NCI-H1417 (cell line): ENCODE measurements at regions not wholly inside any gene's neighbourhood (a gene's known extent, or its start where the extent isn't known, plus 50 kb on each side); places are given as distances from the start of the nearest gene placed in this dataset.

Experiments used
- DNase-seq, 3 experiments: peaks; one replicate each; lab custom pipeline; 2025; lab: John Stamatoyannopoulos, UW

DNA sequence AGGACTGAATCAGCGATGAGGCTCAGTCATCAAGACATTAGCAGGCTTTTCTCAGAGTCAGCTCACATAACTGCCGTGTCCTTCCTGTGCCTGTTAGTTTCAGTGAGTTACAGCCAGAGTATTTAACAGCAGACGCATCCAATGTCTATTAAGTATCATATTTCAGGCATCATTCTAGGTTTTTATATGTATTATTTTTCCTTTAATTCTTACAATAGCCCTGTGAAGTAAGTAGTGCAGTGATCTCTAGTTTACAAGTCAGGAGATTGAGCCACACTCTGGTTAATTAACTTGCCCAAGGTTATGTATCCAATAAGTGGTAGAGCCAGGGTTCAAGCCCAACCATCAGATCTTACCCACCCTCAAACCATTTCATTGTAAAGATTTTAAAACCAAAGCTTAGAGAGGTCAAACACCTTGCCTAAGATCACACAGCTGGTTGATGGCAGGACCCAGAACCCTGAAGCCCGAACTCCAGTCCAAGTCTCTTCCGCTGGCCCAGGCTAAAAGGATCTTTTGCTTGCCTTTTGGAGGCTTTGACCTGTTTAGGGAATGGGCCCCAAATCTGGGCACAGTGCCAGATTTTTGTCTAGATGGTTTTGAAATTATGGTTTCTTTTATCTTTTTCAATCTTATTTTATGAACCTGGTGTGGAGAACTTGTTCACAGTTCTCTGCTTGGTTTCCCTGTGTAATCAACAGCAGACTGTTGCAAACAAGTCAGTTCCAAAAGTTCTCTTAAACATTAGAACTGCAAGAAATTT, 261.2 kb upstream of the CLINT1 start:
- peak in 1 of 3 experiments; percentile 7 for DNase-seq

DNA sequence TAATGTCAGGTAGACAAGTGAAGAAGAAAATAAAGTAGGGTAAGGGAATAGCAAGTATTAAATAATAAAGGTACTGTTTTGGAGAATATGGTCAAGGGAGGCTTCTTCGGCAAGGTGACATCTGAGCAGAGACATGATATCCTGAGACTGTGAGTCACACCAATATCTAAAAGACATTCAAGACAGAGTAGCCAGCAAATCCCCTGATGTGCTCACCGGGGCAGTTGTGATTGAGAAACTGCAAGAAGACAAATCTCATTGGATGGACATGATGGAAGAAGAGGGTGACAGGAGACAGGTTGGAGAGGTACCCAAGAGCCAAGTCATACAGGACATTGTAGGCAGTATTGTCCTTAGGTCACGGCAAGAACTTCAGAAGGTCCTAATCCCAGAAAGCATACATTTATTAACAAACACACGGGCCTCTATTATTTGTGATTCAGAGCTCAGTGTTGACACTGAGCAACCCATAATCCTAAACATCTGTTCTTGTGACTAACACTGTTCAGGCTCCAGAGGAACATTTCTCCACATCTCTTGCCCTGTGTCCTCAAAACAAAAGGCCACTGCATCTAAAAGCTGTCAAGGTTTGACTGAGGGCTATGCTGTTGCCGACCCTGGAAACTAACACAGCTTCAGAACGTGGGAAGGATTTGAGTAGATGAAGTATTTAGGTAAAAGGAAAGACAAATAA, 258.7 kb upstream of the CLINT1 start:
- DNase-seq = no peak

DNA sequence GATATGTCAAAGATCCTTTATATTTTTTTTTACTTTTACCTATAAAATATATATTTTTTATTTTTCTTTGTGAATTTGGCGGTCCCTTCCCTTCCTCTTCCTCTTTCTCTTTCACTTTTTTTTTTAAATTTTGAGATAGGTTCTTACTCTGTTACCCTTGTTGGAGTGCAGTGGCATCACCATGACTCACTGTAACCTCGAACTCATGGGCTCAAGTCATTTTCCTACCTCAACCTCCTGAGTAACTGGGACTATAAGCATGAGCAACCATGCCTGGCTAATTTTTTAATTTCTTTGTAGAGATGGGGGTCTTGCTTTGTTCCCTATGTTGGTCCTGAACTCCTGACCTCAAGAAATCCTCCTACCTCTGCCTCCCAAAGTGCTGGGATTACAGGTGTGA, 258.0 kb upstream of the CLINT1 start:
- DNase-seq = no peak

DNA sequence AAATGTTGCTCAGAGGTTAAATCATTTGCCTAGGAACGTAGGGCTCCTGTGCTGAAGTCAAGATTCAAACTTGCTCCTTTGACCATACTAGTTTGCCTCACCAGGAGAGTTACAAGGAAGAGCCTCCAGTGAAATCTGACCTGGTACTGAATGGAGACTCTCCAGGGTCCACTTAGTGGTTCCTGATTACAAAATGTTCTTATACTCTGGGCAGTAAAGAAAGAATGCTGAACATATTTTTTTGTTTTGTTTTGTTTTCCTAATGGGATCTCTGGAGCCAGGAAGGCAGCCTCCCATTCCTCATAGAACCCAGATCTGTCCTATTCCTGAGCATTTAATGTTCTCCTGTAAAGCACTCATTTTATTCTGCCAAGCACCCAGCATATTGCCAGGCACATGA, 256.5 kb upstream of the CLINT1 start:
- no peak for DNase-seq

DNA sequence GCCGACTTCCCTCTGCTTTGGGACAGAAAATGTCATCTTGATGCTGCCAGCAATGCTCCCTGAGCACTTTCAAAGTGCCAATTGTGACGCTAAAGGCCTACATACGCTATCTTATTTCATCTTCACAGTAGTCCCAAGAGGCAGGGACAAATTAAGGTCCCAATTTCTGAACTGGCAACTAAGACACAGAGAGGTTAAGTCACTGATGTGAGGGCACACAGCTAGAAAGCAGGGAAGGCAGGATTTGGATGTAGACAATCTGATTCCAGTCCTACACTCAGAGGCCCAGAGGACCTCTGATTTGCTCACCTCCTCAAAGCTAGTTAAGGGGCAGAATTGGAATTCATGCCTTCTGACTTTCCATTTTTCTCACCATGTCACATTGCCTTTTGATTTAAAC, 249.2 kb upstream of the CLINT1 start:
- DNase-seq = no peak

DNA sequence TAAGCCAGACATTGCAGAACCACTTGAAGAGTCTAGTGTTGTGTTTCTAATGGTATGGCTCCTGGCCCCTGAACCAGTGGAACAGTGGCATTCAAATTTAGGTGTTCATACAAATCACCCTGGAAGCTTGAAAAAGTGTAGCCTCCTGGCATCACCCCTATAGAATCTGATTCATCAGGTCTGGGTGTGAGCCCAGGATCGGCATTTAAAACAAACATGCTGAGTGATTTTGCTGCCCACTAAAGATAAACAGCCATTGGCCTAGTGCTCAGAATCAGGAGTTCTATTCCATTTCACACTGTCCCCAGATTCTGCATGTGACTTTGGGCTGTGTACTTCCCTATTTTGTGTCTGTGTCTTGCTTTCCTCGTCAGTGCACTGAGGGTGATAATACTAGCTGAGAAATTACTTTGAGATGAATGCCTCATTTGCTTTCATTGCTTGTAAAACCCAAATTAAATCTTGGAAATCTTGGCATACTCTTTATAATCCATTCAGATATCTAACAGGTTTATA, 241.5 kb upstream of the CLINT1 start:
- no peak for DNase-seq

DNA sequence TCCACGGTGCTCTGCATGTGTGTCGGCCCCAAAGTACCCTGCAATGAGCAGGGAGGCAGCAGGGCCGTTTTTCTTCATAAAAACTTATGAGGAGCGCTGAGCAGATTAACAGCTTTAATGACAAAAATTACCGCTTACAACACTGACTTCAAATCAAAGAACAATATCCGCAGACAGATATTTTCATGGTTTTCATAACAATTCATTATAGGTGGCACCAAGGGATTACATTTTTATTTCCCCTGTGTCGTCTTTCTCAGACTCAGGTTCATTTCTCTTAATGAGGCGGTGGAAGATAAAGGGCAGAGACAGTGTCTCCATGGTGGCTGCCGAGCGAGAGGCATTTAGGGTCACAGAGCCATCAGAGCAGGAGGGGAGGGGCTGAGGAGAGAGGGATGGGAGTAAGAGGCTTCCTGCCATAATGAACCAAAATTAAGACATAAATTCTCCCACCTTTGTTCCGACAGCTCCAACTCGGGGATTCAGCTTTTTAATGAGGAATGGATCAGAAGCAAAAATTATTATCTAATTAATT, 240.7 kb upstream of the CLINT1 start:
- DNase-seq = peak in 1 of 3 experiments; percentile 51

DNA sequence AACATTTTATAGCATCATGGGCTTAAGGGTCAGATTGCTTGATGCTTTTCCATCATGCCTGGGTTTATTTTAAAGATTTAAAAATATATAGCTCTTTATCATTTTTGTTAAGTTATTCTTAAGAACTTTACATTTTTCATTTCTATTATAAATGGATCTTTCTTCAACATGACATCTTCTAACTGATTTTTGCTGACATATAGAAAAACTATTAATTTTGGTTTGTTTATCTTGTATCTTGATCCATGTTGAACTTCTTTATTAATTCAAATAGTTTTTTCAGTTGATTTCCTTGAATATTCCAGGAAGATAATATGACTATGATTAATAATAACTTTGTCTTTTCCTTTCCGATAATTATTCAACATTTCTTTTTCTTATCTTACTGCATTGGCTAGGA, 237.9 kb upstream of the CLINT1 start:
- DNase-seq = no peak

DNA sequence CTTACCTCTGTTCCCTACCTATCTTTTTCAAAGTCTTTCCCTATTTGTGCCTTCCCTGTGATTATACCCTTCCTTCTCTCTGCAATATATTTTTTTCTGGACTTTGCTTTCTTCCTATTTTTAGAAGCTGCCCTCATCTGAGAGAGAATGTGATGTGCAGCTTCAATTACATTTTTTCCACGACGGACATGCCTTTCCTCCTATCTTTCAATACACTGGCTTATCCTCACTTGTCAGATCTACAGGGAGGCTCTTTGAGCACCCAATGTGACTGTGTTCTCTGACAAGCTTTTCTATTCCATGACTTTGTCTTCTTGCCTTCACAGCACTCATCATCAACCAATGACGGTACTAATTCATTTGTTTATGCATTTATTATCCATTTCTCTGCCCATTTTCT, 227.9 kb upstream of the CLINT1 start:
- no peak for DNase-seq

DNA sequence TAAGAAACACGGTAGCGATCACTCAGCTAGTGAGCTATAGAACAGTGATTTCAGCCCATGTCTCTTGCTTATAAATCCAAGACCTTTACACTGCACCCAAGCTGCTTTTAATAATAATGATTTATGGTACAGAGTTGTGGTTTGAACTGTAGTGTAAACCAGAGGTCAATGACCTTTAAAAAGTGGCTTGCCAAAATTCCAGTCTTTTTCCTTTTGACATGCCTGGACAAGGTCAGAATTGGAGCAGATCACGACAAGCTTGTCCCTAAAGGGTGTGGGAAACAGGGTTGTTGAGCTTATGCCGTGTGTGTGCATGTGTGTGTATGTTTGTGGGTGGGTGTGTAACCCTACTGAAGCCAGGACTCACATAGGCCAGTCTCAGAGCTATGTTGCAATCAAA, 225.3 kb upstream of the CLINT1 start:
- no peak for DNase-seq

DNA sequence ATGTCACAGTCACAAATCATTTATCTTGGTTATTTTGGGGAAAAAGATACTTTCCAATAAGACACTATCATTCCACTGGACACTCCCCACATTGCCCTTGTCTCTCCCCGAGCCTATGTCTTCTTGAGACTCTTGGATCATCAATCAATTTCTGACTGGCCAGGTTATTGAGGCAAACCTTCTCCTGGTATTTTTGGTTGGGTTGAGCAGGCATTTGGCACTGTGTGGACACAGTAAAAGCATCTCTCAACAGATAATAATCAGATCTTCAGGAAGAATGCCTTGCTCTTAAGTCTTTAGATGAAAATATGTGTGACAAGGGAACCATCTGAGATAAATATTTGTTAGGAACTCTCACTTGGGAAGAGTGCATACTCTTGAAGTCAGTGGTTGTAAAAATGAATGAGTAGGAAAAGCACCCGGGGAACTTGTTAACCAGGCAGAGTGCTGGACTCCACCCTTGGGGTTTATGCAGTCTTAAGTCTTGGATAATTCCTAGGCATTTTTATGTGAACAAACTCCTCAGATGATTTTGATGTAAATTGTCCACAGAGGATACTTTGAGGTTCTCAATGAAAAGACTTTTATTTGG, 223.8 kb upstream of the CLINT1 start:
- no peak for DNase-seq

DNA sequence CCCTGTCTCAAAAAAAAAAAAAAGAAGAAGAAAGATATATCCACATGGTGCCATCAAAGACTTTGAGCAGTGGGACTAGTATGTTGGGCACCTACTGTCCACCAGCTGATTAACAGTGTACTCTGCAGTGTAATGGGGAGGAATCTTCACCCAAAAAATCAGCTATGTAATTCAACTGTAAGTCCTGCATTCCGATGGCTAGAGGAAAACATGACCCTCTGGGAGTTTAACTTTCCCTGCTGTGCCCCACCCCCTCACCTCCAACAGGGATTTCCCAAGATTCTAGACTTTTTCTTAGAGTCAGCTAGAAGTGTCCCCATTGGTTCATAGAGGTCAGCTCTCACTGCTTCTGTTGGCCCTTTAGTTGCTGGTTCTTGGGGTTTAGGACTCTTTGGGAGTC, 221.2 kb upstream of the CLINT1 start:
- no peak for DNase-seq

DNA sequence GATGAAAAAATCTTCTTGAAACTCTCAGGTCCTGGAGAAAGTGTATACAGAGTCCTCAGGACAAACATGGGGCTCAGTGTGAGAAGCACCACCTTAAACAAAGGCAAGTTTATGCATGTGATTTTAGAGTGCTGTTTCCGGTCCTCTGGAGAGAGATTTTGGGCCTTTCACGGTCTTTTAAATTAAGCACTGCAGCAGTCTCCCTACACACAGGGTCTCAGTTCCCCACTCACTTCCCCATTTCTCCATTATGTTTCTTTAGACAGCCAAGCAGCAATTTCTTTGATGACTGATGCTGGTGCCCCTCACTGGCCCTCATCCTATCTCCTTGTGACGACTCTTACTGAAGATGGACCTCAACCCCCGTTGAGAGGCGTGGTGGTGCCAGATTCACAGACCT, 220.2 kb upstream of the CLINT1 start:
- no peak for DNase-seq

DNA sequence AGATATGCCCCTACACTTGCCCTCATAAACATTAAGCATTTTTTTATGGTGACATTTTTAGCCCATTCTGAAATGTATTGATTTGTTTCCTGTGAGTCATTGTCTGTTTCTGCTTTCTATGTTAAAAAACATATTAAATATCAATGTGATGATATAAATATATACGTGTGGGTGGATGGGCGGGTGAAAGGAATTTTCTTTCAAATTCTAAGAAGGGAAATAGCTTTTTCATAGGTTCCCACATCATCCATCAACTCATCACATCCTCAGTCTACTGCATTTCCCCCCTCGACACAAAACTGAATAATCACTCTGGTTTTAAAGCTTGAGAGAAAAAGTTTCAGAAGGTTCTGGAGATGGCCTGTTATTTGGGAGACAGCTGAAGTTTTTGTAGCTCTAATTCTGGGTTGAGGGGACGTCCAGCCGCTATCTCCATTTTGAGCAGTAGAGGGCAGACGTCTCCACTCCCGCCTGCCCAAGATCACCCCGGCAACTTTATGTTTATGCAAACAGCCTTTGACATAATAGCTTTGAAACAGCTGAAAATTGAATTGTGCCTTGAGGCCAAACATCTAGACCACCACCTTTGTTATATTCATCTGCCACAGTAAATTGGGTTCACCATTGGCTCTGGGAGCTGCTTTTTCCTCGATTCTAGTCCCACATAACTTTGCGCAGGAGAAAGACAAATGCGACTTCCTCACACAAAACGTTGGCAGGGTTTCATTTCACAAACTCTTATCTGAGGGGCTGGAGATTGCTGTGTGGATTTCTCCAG, 216.2 kb upstream of the CLINT1 start:
- peak; percentile 29 to 79 (median 49) for DNase-seq

DNA sequence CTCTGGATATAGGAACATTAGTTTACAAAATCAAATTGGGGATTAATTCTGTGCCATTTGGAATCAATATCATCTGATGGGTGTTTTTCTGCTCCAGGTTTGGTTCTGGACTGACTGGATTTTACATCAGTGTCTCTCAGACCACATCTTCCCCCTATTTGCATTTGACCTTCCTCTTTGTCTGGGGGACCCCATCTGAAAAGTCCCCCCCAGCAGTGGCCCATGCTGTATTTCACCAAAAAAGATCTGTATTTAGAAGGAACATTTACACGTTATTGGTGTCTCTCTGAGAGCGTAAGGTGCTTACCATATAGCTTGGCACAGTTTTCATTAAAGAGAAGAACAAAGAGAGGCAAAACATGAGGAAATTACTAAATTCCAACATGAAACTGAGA, 215.6 kb upstream of the CLINT1 start:
- DNase-seq = no peak

DNA sequence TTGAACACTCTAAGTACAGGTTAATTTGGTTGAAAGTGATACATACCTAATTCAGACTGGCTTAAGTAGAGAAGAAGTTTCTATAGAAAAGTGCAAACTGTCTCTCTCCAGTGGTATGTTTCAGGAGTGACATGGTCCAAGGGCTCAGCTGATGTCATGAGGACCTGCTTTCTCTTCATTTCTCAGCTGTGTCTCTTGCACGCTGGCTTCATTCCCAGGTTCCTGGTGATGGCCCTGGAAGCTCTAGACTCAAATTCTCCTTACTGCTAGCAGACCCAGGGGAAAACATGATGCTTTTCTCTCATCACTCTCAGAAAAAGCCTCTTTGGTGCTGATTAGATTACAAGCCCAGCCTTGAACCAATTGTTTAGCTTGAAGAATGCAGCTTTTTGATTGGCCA, 211.9 kb upstream of the CLINT1 start:
- no peak for DNase-seq

DNA sequence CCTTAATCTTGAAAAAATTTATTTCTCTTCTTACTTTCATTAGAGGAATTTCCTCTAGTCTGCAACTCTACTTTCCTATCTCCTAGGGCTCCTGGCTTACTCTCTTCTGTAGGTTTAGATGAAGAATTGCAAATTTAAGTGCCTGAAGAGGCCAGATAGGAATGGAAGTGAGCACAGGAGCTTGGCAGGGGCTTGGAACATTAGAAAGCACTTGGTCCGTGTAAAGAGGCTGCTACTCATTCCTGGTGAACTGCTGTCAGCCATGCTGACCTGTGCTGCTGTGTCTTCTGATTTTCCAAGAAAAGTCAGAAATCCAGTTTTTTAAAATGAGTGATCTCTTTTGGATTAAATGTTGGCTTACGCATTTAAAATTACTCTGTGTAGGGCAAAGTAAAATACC, 210.9 kb upstream of the CLINT1 start:
- DNase-seq = no peak

DNA sequence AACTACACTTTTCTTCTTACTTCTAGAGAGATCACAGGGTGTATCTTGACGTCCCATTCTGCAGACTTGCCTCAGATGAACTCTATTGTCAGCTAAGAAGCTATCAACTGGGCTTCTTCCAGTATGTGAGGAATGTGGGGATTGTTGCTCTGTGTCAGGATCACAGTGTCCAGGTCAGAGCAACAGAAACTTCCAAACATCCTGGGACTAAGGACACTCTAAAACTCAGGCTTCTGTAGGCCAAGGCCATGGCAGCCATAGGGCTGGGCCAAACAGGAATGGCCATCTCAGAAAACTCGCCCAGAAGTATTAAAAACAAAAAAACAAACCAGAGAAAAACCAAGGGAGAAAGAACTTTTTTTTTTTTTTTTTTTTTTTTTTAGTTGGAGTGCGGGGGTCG, 210.0 kb upstream of the CLINT1 start:
- DNase-seq = no peak

DNA sequence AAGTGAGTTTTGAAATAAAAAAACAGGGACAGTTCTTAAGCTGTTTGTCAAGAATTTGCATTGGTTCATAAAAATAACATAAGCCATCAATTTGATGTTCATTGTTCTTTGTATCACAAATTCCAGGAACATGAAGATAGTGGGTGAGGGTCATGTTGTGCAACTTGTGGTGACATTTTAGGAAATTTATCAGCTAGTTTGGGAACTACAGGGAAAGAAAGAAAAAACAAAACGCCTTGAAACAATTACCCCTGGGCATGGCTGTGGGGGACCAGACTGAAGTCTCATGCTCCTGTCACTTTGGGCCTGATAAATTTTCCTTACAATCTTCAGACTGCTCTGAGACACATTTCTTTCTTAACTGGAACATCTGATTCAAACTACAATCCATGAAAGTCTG, 207.1 kb upstream of the CLINT1 start:
- DNase-seq = no peak

DNA sequence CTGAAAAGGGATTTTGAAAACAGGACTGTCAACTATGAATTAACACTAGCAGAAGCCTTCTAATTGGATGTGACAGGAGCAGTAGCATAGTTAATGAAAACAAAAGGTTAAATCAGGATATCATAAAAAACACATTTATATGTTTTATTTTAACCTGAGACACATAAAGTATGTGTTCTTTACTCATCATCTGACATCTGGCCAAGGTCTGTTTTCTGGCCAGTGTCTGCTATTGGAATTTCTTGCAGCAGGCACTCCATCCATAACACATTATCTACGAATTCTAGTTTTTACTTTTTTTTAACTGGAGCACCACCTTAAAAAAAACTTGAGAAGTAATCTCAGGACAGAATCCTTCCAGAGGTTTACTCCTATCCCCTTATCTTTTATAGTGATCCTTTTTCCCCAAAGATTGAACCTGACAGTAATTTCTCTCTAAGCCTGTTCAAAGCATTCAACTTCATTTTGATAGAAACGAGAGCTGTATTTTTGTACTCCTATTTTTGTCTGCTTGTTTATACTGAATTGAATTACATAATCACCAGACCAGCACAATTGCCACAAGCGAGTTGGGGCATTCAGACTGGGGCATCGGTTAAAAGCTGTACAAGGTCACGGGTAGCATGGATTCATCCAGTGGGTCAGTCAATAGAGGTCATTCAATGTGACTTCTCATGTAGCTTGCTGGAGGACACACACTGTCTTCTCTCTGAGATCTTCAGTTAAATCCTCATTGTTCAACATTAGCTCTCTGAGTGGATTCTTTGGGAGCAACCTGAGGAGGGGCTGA, 205.6 kb upstream of the CLINT1 start:
- DNase-seq = no peak

DNA sequence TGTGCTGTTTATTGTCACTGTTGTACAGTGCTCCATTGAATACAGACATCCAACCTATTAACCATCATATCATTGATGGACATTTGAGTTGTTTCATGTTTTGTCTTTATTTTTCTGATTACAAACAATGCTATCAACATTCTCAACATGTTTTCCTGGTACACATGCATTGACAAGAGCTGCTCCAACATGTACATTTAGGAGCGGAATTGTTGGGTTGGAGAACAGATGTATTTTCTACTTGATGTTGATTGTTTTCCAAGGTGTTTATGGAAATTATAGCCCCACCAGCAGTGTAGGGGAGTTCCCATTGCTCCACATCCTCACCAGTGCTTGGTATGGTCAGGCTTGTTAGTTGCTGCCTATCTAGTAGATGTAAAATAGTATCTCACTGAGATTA, 204.1 kb upstream of the CLINT1 start:
- DNase-seq = no peak
